AG09309 (cell line): ENCODE measurements at regions not wholly inside any gene's neighbourhood (a gene's known extent, or its start where the extent isn't known, plus 50 kb on each side); places are given as distances from the start of the nearest gene placed in this dataset.

Experiments
- DNase-seq: peaks from one replicate; pipeline ENCODE4 v3.0.0-alpha.2; 2010; ENCODE audit warnings: low read depth
- H3K4me3 ChIP-seq: 2 replicates; pipeline ENCODE4 v1.5.1; 2011; ENCODE audit warnings: mild to moderate bottlenecking, low read depth, low read length, moderate library complexity; ENCODE audit not compliant: control insufficient read depth
- CTCF ChIP-seq: IDR thresholded peaks from 2 replicates; pipeline ENCODE4 v1.5.1; 2011; ENCODE audit warnings: mild to moderate bottlenecking, low read depth, low read length, inconsistent platforms; ENCODE audit not compliant: insufficient read depth, control insufficient read depth; ENCODE audit errors: missing control alignments

GRCh38 chr12:58217130-58217529, 275.8 kb downstream of the ATP23 start:
- no peak for DNase-seq
- H3K4me3 ChIP-seq: no peak overlapping the region
- TF ChIP-seq CTCF: no peak

GRCh38 chr12:58224536-58225105, 283.3 kb downstream of the ATP23 start:
- no peak overlapping the region for H3K4me3 ChIP-seq
- TF ChIP-seq CTCF: no peak
- DNase-seq: no peak

- no peak for DNase-seq
- TF ChIP-seq CTCF: no peak
- H3K4me3 ChIP-seq: no peak overlapping the region
These were observed 284.0 kb downstream of the ATP23 start for GRCh38 chr12:58225203-58225877.

GRCh38 chr12:58233886-58234285, 292.5 kb downstream of the ATP23 start:
- no peak for TF ChIP-seq CTCF
- no peak overlapping the region for H3K4me3 ChIP-seq
- DNase-seq: no peak

- TF ChIP-seq CTCF: no peak
- no peak overlapping the region for H3K4me3 ChIP-seq
- no peak for DNase-seq
These were observed 297.0 kb downstream of the ATP23 start for GRCh38 chr12:58238411-58238810.

GRCh38 chr12:58241099-58241498, 299.7 kb downstream of the ATP23 start:
- TF ChIP-seq CTCF: no peak
- DNase-seq: no peak
- H3K4me3 ChIP-seq: no peak overlapping the region
